DND-41 (cell line): ENCODE measurements at regions not wholly inside any gene's neighbourhood (a gene's known extent, or its start where the extent isn't known, plus 50 kb on each side); places are given as distances from the start of the nearest gene placed in this dataset.

Experiments used
- CTCF ChIP-seq: IDR thresholded peaks from 2 replicates; pipeline ENCODE4 v1.5.1; 2012; ENCODE audit warnings: borderline replicate concordance, low read length, moderate library complexity, mild to moderate bottlenecking; ENCODE audit not compliant: poor library complexity, severe bottlenecking; ENCODE audit errors: extremely low read depth
- EZH2 ChIP-seq: IDR thresholded peaks from 3 replicates; pipeline ENCODE4 v1.6.1; 2012; ENCODE audit warnings: borderline replicate concordance, low read depth, mild to moderate bottlenecking, moderate library complexity, low read length, inconsistent platforms; ENCODE audit not compliant: severe bottlenecking

- TF ChIP-seq CTCF (no peak), EZH2 (no peak)
These were observed 56.2 kb upstream of the CCDC160 start for GRCh38 chrX:134180601-134181274.
